Activated naive CD4-positive, alpha-beta T cell treated with anti-CD3 and anti-CD28 coated beads, Interleukin-2, amount 50 U/mL, for 16 hours (primary cell): ENCODE measurements at regions not wholly inside any gene's neighbourhood (a gene's known extent, or its start where the extent isn't known, plus 50 kb on each side); places are given as distances from the start of the nearest gene placed in this dataset.

Experiments
- DNase-seq: peaks from one replicate; pipeline ENCODE4 v3.0.0-alpha.2; 2020

GRCh38 chr4:183763990-183764754 is 105.1 kb downstream of the TRAPPC11 start:
- no peak for DNase-seq

DNA sequence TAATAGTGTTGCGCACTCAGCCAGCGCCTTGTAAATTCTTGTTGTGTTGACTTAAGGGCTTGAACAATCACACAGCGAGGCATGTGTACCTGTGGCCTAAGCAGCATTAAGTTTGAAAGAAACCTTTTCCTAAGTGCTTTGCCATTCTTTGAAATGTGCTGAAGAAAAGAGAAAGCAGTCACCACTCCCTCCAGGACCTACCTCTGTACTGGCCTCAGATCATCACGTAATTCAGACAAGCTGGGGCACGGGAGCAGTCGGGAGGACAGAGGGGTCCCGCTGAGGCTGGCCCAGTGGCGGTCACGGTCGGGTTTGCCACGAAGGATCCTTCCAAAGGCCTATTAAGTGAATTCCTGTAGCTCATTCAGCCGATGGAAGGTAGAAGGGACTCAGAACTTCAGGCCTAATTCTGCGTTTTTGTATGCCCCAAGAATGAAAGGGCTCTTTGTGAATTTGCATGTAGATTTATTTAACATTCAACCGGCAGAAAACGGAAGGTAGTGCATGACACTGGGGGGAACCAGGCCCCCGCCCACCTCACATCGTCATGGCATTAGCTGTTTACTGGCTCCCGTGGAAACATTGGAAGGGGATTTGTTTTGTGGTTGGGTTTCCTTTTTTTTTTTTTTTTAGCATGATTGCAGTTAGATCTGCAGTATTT is 106.3 kb downstream of the TRAPPC11 start:
- DNase-seq = no peak

DNA sequence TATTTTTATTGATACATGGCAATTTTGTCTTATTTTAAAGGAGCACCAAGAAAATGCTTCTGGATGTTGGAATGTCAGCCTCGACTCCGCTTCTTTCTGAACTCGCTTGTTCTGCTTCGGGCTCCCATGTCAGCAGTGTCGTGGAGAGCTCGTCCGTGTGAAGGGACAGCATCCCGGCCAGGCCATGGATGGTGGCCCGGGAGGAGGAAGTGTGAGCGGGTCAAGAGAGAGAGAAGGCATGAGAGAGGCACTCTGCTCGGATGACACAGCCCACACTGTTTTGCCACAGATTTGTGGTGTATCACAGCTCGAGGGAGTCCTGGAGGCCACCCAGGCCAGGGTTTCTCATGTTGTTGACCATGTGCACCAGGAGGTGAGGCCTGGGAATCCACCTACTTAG is 107.0 kb downstream of the TRAPPC11 start:
- no peak for DNase-seq

DNA sequence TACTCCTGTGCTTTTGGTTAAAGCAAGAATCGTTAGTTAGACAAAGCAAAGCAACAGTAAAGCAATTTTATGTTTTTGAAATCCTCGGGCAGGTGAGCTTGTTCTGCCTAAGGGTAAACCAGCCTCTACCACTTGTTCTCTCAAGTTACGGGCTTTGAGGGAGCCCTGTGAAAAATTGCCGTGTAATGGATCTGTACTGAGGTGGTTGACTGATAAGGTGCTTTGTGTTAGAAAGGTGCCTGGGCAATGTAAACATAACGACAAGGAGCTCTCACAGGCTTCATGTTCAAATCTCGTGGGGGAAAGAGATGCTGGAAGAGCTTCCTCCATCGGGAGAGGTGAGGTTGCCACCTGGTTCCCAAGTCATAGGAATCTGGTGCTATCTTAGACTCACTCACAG is 111.8 kb downstream of the TRAPPC11 start:
- DNase-seq = no peak

DNA sequence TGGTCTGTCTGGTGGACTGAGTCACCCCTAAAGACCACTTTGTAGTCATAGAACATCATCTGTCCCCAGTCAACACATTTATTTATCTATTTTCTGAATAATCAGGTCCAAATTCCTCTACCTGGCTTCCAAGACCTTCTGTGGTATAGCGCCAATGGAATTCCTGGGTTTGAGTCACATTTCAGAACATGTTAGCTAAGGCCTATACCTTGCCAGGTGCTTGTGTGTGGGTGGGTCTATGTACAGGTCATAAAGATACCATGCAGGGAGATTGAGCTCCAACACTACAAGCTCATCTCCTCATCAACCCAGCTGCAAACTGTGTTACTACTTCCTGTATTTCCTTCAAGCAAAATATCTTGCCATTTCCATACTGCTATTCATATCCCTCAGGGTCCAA is 113.3 kb downstream of the TRAPPC11 start:
- no peak for DNase-seq

DNA sequence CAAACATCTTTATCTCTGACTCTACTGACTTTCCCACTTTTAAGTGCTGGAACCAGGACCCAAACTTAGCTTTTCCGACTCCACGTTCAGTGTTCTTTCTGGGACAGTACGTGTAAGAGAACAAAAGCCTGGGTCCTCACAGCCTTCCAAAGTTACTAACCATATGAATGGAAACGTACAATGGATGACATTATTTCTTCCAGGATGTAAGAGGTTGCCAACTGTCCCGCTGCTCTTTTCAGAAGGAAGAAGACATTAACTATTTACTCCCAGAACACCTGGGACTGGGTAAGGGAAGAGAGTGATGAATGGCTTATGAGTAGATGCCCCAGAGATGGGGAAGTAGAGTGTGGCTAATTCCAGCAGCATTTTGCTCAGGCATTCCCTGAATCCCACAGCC is 114.7 kb downstream of the TRAPPC11 start:
- DNase-seq = no peak

- DNase-seq = no peak
Measured at GRCh38 chr4:183783306-183783705, 121.8 kb upstream of the STOX2 start.

DNA sequence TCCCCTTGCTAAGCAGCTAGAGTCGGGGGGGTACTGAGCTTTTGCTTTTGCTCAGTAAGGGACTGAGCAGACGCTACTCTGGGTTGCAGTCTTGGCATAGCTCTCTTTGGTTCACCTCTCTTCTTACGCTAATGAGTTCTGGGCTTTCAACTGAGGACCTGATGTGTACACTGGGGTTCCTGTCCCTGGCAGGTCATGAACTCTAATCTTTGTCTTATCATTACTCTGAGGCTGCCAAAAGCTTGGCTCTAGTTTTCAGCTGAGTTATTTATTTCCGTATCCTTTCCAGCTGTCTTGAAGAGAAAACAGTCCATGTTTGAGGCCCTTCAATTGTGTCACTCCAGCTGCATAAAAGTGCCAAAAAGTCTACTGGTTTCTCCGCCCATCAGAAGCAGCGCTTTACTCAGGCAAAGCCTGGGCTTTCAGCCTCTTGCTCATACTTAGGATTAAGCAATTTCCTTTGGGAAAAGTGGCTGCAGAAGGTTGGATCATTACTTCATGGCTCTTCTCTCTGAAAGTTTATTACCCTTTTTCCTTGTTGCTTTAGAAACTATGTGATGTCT is 121.0 kb upstream of the STOX2 start:
- no peak for DNase-seq

GRCh38 chr4:183788308-183788905 is 116.7 kb upstream of the STOX2 start:
- no peak for DNase-seq

DNA sequence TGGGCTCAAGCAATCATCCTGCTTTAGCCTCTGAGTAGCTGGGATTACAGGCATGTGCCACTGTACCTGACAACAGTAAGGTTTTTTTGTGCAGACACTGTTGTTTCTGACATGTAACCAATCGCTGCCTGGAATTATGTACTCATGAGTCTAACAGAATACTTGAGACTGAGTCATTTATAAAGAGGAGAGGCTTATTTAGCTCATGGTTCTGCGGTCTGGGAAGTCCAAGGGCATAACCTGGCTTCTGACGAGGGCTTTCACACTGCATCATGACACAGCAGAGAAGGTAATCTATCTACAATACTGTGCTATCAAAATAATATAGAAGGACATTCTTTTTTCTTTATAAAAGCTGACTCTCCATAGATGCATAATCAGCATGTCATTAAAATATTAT is 115.5 kb upstream of the STOX2 start:
- no peak for DNase-seq

DNA sequence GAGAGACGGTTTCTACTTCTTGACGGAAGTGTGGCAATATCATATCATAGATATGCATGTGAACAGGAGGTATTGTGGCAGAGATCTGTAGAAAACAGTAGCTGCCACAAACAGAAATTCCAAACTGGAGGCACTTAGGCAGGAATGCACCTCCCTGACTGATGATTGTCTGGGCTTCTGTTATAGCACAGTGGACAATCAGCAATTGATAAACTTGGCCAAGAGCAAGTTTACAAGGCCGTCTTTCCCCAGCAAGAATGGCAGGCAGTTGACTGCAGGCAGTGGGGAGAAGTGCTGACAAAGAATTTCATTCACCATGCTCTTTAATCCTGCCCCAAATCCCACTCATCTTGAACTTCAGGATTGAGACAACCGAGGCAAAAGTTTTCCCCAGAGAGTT is 114.4 kb upstream of the STOX2 start:
- no peak for DNase-seq

- DNase-seq = no peak
Measured at GRCh38 chr4:183797011-183797444, 108.1 kb upstream of the STOX2 start.

DNA sequence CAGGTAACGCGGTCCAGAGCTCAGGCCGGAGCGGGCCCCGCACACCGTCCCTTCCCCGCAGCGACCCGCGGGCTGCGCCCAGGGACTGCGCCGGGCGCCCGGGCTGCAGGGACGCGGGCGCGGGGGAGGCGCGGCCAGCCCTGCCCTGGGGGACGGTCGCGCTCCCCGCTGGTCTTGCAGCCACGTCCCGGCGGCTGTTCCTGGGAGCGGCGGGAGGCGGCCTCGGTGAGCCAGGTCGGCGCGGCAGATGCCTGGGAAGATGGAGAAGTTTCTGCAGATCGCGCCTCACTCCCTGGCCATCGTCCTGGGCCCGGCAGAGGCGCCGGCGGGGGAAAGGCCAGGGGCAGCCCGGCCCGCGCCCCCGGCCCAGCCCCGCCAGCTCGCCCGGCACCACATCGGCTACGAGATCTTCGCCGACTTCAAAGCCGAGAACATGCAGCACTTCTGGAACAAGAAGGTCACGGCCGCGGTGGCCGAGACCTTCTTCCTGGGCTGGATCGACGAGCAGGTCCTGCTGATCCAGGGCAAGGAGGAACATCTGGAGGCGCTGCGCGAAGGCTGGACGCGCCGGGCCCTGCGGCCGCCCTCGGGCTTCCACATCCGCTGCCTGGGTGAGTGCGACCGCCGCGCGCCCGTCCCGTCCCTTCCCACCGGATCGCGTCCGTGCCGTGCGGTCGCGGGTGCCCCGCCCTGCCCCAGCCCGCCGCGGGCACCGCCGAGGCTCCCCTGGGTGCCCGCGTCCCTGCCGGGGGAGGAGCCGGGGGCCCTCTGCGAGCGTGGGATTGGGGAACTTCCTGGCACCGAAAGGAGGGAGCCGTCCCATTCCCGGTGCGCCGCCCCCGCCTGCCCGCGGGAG is 107.4 kb upstream of the STOX2 start:
- no peak for DNase-seq

- no peak for DNase-seq
Measured at GRCh38 chr4:183798301-183799253, 106.5 kb upstream of the STOX2 start.

- DNase-seq = no peak
Measured at GRCh38 chr4:183801457-183802165, 103.5 kb upstream of the STOX2 start.

DNA sequence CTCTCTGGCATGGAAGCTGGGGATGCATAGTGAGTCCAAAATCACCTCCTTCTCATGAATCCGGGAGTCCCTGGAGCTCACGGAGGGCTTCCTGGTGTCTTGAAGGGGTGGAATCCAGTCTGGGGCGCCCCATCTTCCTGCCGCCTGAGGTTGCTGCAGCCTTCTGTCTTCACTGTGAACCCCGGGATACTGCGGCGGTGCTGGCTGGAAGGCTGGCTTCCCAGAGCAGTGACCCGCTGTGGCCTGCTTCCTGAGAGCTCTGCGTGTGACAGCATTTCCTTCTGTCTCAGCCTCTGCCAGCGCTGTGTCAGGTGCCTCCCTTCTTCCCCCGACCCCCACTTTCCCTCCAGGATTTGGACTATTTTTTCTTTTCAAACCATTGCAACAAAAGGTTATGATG is 98.8 kb upstream of the STOX2 start:
- no peak for DNase-seq

GRCh38 chr4:183807420-183808096 is 97.5 kb upstream of the STOX2 start:
- no peak for DNase-seq

DNA sequence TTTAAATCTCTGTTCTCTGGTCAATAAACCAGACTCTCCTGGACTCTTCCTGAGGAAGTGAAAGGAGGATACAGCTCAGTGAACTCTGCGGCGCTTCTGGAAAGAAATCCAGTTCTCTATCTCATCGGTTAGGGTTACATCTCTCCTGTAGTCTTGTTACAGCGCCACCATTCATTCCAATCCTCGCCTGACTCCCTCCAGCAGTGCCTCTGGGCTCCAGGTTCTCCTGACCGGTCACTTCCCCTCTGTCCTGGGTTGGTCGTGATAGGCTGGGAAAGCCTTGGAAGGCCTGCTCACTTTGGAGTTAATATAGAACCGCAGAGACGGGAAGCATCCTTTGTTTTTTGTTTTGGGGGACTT is 97.0 kb upstream of the STOX2 start:
- no peak for DNase-seq

DNA sequence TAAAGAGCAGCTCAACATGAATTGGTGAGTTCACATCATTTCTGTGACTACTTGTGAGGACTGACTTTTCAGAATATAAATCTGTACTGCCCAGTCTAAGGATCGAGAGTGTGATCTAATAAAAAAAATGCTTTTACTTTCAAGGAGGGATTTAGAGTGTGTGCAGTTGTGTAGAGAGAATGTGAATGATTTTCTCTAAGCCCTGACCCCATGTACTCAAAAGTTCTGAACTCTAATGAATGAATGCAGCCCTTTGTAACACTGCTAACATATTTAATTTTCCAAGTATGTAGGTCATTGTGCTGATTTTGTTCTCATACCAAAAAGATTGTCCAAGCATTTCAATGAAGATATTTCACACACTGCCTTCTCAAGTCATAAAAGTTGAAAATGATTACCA is 92.5 kb upstream of the STOX2 start:
- DNase-seq = no peak

DNA sequence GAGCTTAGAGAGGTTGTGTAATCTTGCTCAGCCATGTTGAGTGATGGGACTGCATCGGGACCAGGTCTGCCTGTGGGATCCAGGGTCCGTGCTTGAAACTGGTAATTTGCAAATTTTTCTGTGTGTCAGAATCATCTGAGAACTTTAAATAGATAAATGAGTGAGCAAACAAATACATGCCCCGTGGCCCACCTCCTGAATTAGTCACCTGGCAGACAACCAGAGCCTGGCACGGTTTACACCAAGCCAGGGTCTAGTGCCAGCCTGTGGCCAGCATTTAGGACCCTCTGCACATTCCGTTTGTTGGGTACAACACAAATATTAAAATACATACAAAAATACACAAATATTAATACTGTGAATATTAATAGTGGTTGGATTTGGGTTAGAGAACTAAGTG is 90.6 kb upstream of the STOX2 start:
- DNase-seq = no peak

DNA sequence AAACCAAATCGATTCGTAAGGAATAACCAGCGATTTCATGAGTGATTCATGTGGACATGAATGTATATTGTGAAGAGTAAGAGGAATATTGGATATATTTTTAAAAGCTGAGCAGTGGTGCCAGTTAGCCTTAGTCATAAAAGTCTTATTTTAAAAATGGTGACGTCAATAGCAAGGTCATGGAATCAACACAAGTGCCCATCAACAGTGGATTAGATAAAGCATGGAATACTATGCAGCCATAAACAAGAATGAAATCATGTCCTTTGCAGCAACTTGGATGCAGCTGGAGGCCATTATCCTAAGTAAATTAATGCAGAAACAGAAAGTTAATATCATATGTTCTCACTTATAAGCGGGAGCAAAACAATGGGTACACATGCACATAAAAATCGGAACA is 89.0 kb upstream of the STOX2 start:
- DNase-seq = no peak
